ENCODE measurements at regions not wholly inside any gene's neighbourhood (a gene's known extent, or its start where the extent isn't known, plus 50 kb on each side); places are given as distances from the start of the nearest gene placed in this dataset.

- Histone ChIP-seq H3K27ac (no peak overlapping the region), H3K4me3 (peak overlapping the region; percentile 60 to 70), H3K27me3 (peaks cover 0 to 19% of the 10 kb centered on the region in 2 donors), H3K9me3 (no peaks in the 10 kb centered on the region), H3K4me1 (peaks cover 0 to 20% (median 5%) of the 10 kb centered on the region in 4 donors), H3K36me3 (no peaks in the 10 kb centered on the region)
- no peak for DNase-seq
- TF ChIP-seq CTCF (IDR thresholded peaks at IDR 0.05) = no peak
- intact Hi-C loops (cut with DNase I; ENCODE audit: low total_unique reads) = no loop called here
Measured at GRCh38 chr1:200302921-200303290, 106.9 kb downstream of the ZNF281 start.

GRCh38 chr1:200302192-200302920 is 107.5 kb downstream of the ZNF281 start:
- DNase-seq = no peak
- H3K27ac ChIP-seq = no peak overlapping the region
- TF ChIP-seq CTCF (IDR thresholded peaks at IDR 0.05) = no peak
- peak overlapping the region; percentile 60 to 70 for H3K4me3 ChIP-seq
- intact Hi-C loops (cut with DNase I; ENCODE audit: low total_unique reads) = no loop called here
- no peaks in the 10 kb centered on the region for H3K9me3 ChIP-seq
- no peaks in the 10 kb centered on the region for H3K36me3 ChIP-seq
- peaks cover 0 to 20% (median 5%) of the 10 kb centered on the region in 4 donors for H3K4me1 ChIP-seq
- peaks cover 0 to 19% of the 10 kb centered on the region in 2 donors for H3K27me3 ChIP-seq

- TF ChIP-seq CTCF (IDR thresholded peaks at IDR 0.05) = no peak
- H3K27me3 ChIP-seq = peaks cover 0 to 19% of the 10 kb centered on the region in 2 donors
- no peaks in the 10 kb centered on the region for H3K36me3 ChIP-seq
- no peaks in the 10 kb centered on the region for H3K9me3 ChIP-seq
- H3K4me3 ChIP-seq = no peak overlapping the region
- H3K4me1 ChIP-seq = peaks cover 0 to 21% (median 5%) of the 10 kb centered on the region in 4 donors
- intact Hi-C loops (cut with DNase I; ENCODE audit: low total_unique reads) = no loop called here
- no peak for DNase-seq
- H3K27ac ChIP-seq = no peak overlapping the region
Measured at GRCh38 chr1:200301152-200301551, 108.7 kb downstream of the ZNF281 start.

GRCh38 chr1:200299571-200299970 is 110.3 kb downstream of the ZNF281 start:
- no peak for DNase-seq
- no peak for TF ChIP-seq CTCF (IDR thresholded peaks at IDR 0.05)
- H3K4me1 ChIP-seq = peaks cover 0 to 28% (median 5%) of the 10 kb centered on the region in 4 donors
- H3K9me3 ChIP-seq = no peaks in the 10 kb centered on the region
- H3K27me3 ChIP-seq = peaks cover 0 to 19% of the 10 kb centered on the region in 2 donors
- no peaks in the 10 kb centered on the region for H3K36me3 ChIP-seq
- H3K27ac ChIP-seq = no peak overlapping the region
- H3K4me3 ChIP-seq = no peak overlapping the region
- intact Hi-C loops (cut with DNase I; ENCODE audit: low total_unique reads) = no loop called here

- Histone ChIP-seq H3K4me1 (peaks cover 0 to 23% (median 3%) of the 10 kb centered on the region in 4 donors), H3K4me3 (no peak overlapping the region), H3K9me3 (no peaks in the 10 kb centered on the region), H3K27ac (no peak overlapping the region), H3K27me3 (peaks cover 0 to 19% of the 10 kb centered on the region in 2 donors), H3K36me3 (no peaks in the 10 kb centered on the region)
- intact Hi-C loops (cut with DNase I; ENCODE audit: low total_unique reads) = no loop called here
- no peak for DNase-seq
- no peak for TF ChIP-seq CTCF (IDR thresholded peaks at IDR 0.05)
Measured at GRCh38 chr1:200298242-200298641, 111.6 kb downstream of the ZNF281 start.
